DND-41 (cell line): ENCODE measurements at regions not wholly inside any gene's neighbourhood (a gene's known extent, or its start where the extent isn't known, plus 50 kb on each side); places are given as distances from the start of the nearest gene placed in this dataset.

Experiments
- ATAC-seq: fragments of 200-7000 bp; cut with Tn5 transposase; 3 replicates; pipeline ENCODE4 v1.9.1; 2021; ENCODE audit warnings: low read depth; ENCODE audit not compliant: insufficient read depth
- DNase-seq: peaks from one replicate; pipeline ENCODE4 v3.0.0-alpha.2; 2020
- H2AFZ ChIP-seq: 2 replicates; pipeline ENCODE4 v1.6.0; 2012; ENCODE audit warnings: low read depth, low read length
- H3K27ac ChIP-seq: 2 replicates; pipeline ENCODE4 v1.5.1; 2012; ENCODE audit warnings: low read length, inconsistent platforms
- H3K27me3 ChIP-seq: fragments of 200-600 bp; sonication (generic); 2 replicates; pipeline ENCODE4 v1.6.0; 2012; ENCODE audit warnings: low read length, mild to moderate bottlenecking, inconsistent platforms; ENCODE audit not compliant: insufficient read depth, poor library complexity
- H3K36me3 ChIP-seq: 2 replicates; pipeline ENCODE4 v1.5.1; 2012; ENCODE audit warnings: low read length, inconsistent platforms; ENCODE audit not compliant: insufficient read depth
- H3K4me1 ChIP-seq: 2 replicates; pipeline ENCODE4 v1.5.1; 2012; ENCODE audit warnings: mild to moderate bottlenecking, low read length; ENCODE audit not compliant: insufficient read depth
- H3K4me2 ChIP-seq: 2 replicates; pipeline ENCODE4 v1.6.0; 2012; ENCODE audit warnings: mild to moderate bottlenecking, moderate library complexity, low read length, inconsistent platforms; ENCODE audit not compliant: insufficient read depth
- H3K4me3 ChIP-seq, 2 experiments: fragments of 200-600 bp in 1 of 2; shearing (Covaris generic) in 1 of 2; 2 replicates each; pipeline ENCODE4 v1.5.1; 2012 to 2016; ENCODE audit warnings: inconsistent platforms in 2 of 2, low read length in 2 of 2, mild to moderate bottlenecking in 2 of 2, low read depth in 1 of 2, moderate library complexity in 1 of 2
- H3K79me2 ChIP-seq: 2 replicates; pipeline ENCODE4 v1.6.0; 2012; ENCODE audit warnings: low read length, inconsistent platforms; ENCODE audit not compliant: insufficient read depth
- H3K9ac ChIP-seq: 2 replicates; pipeline ENCODE4 v1.6.0; 2012; ENCODE audit warnings: low read depth, mild to moderate bottlenecking, inconsistent platforms, low read length, moderate library complexity
- H3K9me3 ChIP-seq: 2 replicates; pipeline ENCODE4 v1.5.1; 2012; ENCODE audit warnings: low read length, moderate library complexity, mild to moderate bottlenecking, inconsistent platforms; ENCODE audit not compliant: insufficient read depth, severe bottlenecking
- H4K20me1 ChIP-seq: 2 replicates; pipeline ENCODE4 v1.6.0; 2012; ENCODE audit warnings: low read length; ENCODE audit not compliant: insufficient read depth
- EZH2 ChIP-seq: IDR thresholded peaks from 3 replicates; pipeline ENCODE4 v1.6.1; 2012; ENCODE audit warnings: borderline replicate concordance, low read depth, mild to moderate bottlenecking, moderate library complexity, low read length, inconsistent platforms; ENCODE audit not compliant: severe bottlenecking
- TF ChIP-seq, protein P1 (sequence below): IDR thresholded peaks from 2 replicates; pipeline ENCODE4 v1.5.1; 2012; ENCODE audit warnings: borderline replicate concordance, low read length, moderate library complexity, mild to moderate bottlenecking; ENCODE audit not compliant: poor library complexity, severe bottlenecking; ENCODE audit errors: extremely low read depth

GRCh38 chr5:154107010-154107409 lies 68.2 kb downstream of the MFAP3 start:
- no peaks in the 10 kb centered on the region for H4K20me1 ChIP-seq
- H3K4me2 ChIP-seq = no peak overlapping the region
- H3K27me3 ChIP-seq = no peaks in the 10 kb centered on the region
- H3K4me3 ChIP-seq = no peak overlapping the region
- no peak for TF ChIP-seq EZH2
- TF ChIP-seq, protein P1, sequence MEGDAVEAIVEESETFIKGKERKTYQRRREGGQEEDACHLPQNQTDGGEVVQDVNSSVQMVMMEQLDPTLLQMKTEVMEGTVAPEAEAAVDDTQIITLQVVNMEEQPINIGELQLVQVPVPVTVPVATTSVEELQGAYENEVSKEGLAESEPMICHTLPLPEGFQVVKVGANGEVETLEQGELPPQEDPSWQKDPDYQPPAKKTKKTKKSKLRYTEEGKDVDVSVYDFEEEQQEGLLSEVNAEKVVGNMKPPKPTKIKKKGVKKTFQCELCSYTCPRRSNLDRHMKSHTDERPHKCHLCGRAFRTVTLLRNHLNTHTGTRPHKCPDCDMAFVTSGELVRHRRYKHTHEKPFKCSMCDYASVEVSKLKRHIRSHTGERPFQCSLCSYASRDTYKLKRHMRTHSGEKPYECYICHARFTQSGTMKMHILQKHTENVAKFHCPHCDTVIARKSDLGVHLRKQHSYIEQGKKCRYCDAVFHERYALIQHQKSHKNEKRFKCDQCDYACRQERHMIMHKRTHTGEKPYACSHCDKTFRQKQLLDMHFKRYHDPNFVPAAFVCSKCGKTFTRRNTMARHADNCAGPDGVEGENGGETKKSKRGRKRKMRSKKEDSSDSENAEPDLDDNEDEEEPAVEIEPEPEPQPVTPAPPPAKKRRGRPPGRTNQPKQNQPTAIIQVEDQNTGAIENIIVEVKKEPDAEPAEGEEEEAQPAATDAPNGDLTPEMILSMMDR = no peak
- no peaks in the 10 kb centered on the region for H3K9me3 ChIP-seq
- H3K4me1 ChIP-seq = 0 out of 2 replicates have a peak, but pooled peaks cover 5% of the 10 kb centered on the region
- no peak overlapping the region for H2AFZ ChIP-seq
- DNase-seq (no peak), ATAC-seq (no peak)
- H3K79me2 ChIP-seq = no peaks in the 10 kb centered on the region
- H3K27ac ChIP-seq = no peak overlapping the region
- H3K9ac ChIP-seq = no peak overlapping the region
- H3K36me3 ChIP-seq = no peaks in the 10 kb centered on the region

DNA sequence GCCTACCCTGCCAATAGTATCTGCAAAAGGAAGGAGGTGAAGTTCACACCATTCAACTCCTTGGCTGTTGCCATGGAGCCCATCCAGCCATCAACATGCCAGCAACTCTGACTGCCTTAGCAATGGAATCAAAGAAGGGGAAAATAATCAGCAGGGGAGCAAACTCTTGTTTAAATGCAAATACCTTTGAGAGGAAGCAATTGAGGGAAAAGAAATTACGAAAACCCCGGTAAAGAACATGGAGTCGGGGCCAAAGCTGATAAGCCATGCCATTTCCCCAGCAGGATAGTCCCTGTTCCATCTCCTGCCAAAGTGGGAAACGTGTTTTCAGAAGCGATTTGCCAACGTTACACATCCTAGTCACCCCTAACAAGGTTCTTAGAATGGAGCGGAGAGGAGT lies 69.0 kb downstream of the MFAP3 start:
- Histone ChIP-seq H2AFZ (no peak overlapping the region), H3K4me2 (no peak overlapping the region), H3K4me1 (0 out of 2 replicates have a peak, but pooled peaks cover 5% of the 10 kb centered on the region), H3K36me3 (no peaks in the 10 kb centered on the region), H3K79me2 (no peaks in the 10 kb centered on the region), H3K27ac (no peak overlapping the region), H3K9ac (no peak overlapping the region), H3K9me3 (no peaks in the 10 kb centered on the region), H3K4me3 (no peak overlapping the region), H3K27me3 (no peaks in the 10 kb centered on the region), H4K20me1 (no peaks in the 10 kb centered on the region)
- TF ChIP-seq, protein P1 = no peak
- TF ChIP-seq EZH2 = no peak
- DNase-seq (no peak), ATAC-seq (no peak)

DNA sequence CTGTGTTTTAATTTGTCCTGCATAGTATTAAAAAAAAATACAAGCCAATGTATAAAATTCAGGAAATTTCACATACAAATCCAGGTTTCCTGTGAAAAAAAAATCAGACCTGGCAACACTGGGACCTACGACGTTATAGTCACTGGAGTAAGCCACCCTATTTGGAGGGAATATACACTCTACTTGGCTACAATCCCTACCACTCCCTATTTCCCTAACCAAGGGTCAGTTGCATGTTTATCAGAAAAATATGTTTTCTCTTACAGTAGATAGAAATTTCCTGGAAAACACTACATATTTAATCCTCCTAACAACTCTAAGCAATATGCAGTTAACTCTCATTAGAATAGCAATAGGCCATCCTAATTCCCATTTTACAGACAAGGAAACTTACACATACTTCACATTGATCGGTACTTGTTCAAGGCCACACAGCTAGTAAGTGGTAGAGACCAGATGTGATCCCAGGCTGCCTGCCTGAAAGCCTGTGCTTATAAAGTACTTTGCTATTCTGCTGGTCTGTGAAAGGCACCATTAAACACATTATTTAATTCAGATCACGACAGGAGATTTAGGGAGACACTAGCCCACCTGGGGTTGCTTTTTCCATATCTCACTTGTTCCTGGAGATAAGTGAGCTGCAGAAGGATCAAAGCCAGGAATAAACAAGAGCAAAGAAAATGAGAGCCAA lies 70.8 kb downstream of the MFAP3 start:
- Histone ChIP-seq H3K27ac (no peak overlapping the region), H3K36me3 (no peaks in the 10 kb centered on the region), H3K4me1 (no peaks in the 10 kb centered on the region), H3K4me3 (no peak overlapping the region), H3K9me3 (no peaks in the 10 kb centered on the region), H4K20me1 (no peaks in the 10 kb centered on the region), H3K79me2 (no peaks in the 10 kb centered on the region), H2AFZ (no peak overlapping the region), H3K4me2 (no peak overlapping the region), H3K27me3 (no peaks in the 10 kb centered on the region), H3K9ac (no peak overlapping the region)
- TF ChIP-seq, protein P1 = no peak
- no peak for TF ChIP-seq EZH2
- DNase-seq = no peak
- ATAC-seq = no peak

GRCh38 chr5:154110107-154110453 lies 71.3 kb downstream of the MFAP3 start:
- H3K4me1 ChIP-seq = no peaks in the 10 kb centered on the region
- no peak overlapping the region for H3K4me3 ChIP-seq
- TF ChIP-seq EZH2 = no peak
- TF ChIP-seq, protein P1 = no peak
- ATAC-seq (no peak), DNase-seq (no peak)
- no peaks in the 10 kb centered on the region for H3K36me3 ChIP-seq
- H3K79me2 ChIP-seq = no peaks in the 10 kb centered on the region
- H3K9me3 ChIP-seq = no peaks in the 10 kb centered on the region
- no peak overlapping the region for H3K9ac ChIP-seq
- no peaks in the 10 kb centered on the region for H4K20me1 ChIP-seq
- no peak overlapping the region for H2AFZ ChIP-seq
- no peak overlapping the region for H3K27ac ChIP-seq
- H3K4me2 ChIP-seq = no peak overlapping the region
- H3K27me3 ChIP-seq = no peaks in the 10 kb centered on the region
